WTC11 (cell line): ENCODE measurements at regions not wholly inside any gene's neighbourhood (a gene's known extent, or its start where the extent isn't known, plus 50 kb on each side); places are given as distances from the start of the nearest gene placed in this dataset.

Experiments
- ATF2 ChIP-seq: sonication (generic); formaldehyde crosslinking; IDR thresholded peaks from 2 replicates; pipeline ENCODE4 v1.8.1; 2022; ENCODE audit warnings: low read depth, missing genetic modification reagents, borderline replicate concordance
- ATF3 ChIP-seq: sonication (generic); formaldehyde crosslinking; conservative IDR thresholded peaks from 2 replicates; pipeline ENCODE4 v1.8.1; 2022; ENCODE audit warnings: mild to moderate bottlenecking, missing genetic modification reagents
- CREB1 ChIP-seq: sonication (generic); formaldehyde crosslinking; IDR thresholded peaks from 2 replicates; pipeline ENCODE4 v1.8.0; 2023; ENCODE audit warnings: mild to moderate bottlenecking, missing genetic modification reagents
- KAT7 ChIP-seq: sonication (generic); formaldehyde crosslinking; IDR thresholded peaks from 2 replicates; pipeline ENCODE4 v1.8.1; 2023; ENCODE audit warnings: missing genetic modification reagents, mild to moderate bottlenecking, borderline replicate concordance
- MYBL2 ChIP-seq: sonication (generic); formaldehyde crosslinking; IDR thresholded peaks from 2 replicates; pipeline ENCODE4 v1.8.1; 2023; ENCODE audit warnings: mild to moderate bottlenecking, moderate library complexity, missing genetic modification reagents
- NR3C1 ChIP-seq: sonication (generic); formaldehyde crosslinking; conservative IDR thresholded peaks from 2 replicates; pipeline ENCODE4 v1.8.1; 2023; ENCODE audit warnings: low read depth, mild to moderate bottlenecking, missing genetic modification reagents
- SP1 ChIP-seq: sonication (generic); formaldehyde crosslinking; conservative IDR thresholded peaks from 2 replicates; pipeline ENCODE4 v1.8.1; 2022; ENCODE audit warnings: missing genetic modification reagents
- ZNF671 ChIP-seq: fragments of 250-450 bp; sonication (Bioruptor Pico); IDR thresholded peaks from 2 replicates; pipeline ENCODE4 v1.8.0; 2021; ENCODE audit warnings: mild to moderate bottlenecking
- TF ChIP-seq, protein P1 (sequence below): fragments of 200-600 bp; IDR thresholded peaks from 2 replicates; pipeline ENCODE4 v1.8.0; 2022; ENCODE audit warnings: antibody characterized with exemption
- TF ChIP-seq, protein P2 (sequence below): sonication (generic); formaldehyde crosslinking; IDR thresholded peaks from 2 replicates; pipeline ENCODE4 v1.8.1; 2023; ENCODE audit warnings: mild to moderate bottlenecking, missing genetic modification reagents
- TF ChIP-seq, protein P3 (sequence below): sonication (generic); formaldehyde crosslinking; IDR thresholded peaks from 2 replicates; pipeline ENCODE4 v1.8.0; 2023; ENCODE audit warnings: mild to moderate bottlenecking, missing genetic modification reagents

DNA sequence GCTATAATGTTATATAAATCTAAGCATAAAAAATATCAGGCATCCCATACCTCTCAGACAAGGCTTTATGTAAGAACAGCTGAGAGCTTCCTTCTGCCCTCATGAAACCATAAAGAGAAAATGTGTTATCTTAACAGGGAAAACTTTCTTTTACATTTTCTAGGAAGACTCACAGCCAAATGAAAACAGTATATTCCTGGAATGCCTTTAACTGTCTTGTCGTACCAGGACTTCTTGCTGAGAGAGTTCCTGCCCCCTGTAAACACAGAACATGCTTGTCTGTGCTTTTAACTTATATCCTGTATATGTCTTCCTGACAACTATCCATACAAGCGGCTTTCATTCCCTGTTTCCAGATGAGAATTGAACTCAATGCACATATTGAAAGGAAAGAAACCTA is 64.8 kb upstream of the AHR start:
- TF ChIP-seq, protein P1, sequence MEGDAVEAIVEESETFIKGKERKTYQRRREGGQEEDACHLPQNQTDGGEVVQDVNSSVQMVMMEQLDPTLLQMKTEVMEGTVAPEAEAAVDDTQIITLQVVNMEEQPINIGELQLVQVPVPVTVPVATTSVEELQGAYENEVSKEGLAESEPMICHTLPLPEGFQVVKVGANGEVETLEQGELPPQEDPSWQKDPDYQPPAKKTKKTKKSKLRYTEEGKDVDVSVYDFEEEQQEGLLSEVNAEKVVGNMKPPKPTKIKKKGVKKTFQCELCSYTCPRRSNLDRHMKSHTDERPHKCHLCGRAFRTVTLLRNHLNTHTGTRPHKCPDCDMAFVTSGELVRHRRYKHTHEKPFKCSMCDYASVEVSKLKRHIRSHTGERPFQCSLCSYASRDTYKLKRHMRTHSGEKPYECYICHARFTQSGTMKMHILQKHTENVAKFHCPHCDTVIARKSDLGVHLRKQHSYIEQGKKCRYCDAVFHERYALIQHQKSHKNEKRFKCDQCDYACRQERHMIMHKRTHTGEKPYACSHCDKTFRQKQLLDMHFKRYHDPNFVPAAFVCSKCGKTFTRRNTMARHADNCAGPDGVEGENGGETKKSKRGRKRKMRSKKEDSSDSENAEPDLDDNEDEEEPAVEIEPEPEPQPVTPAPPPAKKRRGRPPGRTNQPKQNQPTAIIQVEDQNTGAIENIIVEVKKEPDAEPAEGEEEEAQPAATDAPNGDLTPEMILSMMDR: no peak
- TF ChIP-seq ATF2 (CRISPR knock-in tag) (no peak), KAT7 (no peak), SP1 (no peak), MYBL2 (CRISPR knock-in tag) (no peak), CREB1 (CRISPR knock-in tag) (no peak), ATF3 (CRISPR knock-in tag) (no peak), NR3C1 (no peak), ZNF671 (no peak)
- TF ChIP-seq, protein P2, sequence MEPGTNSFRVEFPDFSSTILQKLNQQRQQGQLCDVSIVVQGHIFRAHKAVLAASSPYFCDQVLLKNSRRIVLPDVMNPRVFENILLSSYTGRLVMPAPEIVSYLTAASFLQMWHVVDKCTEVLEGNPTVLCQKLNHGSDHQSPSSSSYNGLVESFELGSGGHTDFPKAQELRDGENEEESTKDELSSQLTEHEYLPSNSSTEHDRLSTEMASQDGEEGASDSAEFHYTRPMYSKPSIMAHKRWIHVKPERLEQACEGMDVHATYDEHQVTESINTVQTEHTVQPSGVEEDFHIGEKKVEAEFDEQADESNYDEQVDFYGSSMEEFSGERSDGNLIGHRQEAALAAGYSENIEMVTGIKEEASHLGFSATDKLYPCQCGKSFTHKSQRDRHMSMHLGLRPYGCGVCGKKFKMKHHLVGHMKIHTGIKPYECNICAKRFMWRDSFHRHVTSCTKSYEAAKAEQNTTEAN (CRISPR knock-in tag): no peak
- TF ChIP-seq, protein P3, sequence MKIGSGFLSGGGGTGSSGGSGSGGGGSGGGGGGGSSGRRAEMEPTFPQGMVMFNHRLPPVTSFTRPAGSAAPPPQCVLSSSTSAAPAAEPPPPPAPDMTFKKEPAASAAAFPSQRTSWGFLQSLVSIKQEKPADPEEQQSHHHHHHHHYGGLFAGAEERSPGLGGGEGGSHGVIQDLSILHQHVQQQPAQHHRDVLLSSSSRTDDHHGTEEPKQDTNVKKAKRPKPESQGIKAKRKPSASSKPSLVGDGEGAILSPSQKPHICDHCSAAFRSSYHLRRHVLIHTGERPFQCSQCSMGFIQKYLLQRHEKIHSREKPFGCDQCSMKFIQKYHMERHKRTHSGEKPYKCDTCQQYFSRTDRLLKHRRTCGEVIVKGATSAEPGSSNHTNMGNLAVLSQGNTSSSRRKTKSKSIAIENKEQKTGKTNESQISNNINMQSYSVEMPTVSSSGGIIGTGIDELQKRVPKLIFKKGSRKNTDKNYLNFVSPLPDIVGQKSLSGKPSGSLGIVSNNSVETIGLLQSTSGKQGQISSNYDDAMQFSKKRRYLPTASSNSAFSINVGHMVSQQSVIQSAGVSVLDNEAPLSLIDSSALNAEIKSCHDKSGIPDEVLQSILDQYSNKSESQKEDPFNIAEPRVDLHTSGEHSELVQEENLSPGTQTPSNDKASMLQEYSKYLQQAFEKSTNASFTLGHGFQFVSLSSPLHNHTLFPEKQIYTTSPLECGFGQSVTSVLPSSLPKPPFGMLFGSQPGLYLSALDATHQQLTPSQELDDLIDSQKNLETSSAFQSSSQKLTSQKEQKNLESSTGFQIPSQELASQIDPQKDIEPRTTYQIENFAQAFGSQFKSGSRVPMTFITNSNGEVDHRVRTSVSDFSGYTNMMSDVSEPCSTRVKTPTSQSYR (CRISPR knock-in tag): no peak
